Limb (tissue), 2 donors: ENCODE measurements at regions not wholly inside any gene's neighbourhood (a gene's known extent, or its start where the extent isn't known, plus 50 kb on each side); places are given as distances from the start of the nearest gene placed in this dataset.
"Not testable (repeated sequence)": the region's sequence is repeated elsewhere in the genome, so short reads cannot be mapped to it uniquely, and the experiment has no call there.

ENCODE experiments used
- DNase-seq, 2 donors: peaks; one replicate each; pipeline ENCODE4 v3.0.0-alpha.2; 2016; ENCODE audit errors: extremely low spot score in 2 of 2

DNA sequence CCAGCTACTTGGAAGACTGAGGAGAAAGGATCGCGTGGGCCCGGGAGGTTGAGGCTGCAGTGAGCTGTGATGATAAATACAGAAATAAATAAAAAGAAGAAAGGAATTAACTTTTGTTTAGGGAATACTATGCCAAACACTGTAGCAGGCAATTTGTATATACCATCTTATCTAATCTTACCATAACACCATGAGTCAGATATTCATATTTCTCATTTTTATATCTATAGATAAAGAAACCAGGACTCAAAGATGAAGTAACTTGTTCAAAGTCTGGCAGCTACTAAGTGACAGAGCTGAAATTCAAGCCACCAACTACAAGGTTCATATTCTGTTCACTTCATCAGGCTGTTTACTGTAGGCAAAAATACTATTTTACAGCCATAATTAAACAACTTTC lies 119.2 kb upstream of the SLC39A10 start:
- no peak for DNase-seq

GRCh38 chr2:195536906-195537305 lies 120.1 kb upstream of the SLC39A10 start:
- DNase-seq: no peak

- no peak for DNase-seq
Observed at GRCh38 chr2:195535911-195536522, 121.0 kb upstream of the SLC39A10 start.

GRCh38 chr2:195534971-195535370 lies 122.1 kb upstream of the SLC39A10 start:
- no peak for DNase-seq

DNA sequence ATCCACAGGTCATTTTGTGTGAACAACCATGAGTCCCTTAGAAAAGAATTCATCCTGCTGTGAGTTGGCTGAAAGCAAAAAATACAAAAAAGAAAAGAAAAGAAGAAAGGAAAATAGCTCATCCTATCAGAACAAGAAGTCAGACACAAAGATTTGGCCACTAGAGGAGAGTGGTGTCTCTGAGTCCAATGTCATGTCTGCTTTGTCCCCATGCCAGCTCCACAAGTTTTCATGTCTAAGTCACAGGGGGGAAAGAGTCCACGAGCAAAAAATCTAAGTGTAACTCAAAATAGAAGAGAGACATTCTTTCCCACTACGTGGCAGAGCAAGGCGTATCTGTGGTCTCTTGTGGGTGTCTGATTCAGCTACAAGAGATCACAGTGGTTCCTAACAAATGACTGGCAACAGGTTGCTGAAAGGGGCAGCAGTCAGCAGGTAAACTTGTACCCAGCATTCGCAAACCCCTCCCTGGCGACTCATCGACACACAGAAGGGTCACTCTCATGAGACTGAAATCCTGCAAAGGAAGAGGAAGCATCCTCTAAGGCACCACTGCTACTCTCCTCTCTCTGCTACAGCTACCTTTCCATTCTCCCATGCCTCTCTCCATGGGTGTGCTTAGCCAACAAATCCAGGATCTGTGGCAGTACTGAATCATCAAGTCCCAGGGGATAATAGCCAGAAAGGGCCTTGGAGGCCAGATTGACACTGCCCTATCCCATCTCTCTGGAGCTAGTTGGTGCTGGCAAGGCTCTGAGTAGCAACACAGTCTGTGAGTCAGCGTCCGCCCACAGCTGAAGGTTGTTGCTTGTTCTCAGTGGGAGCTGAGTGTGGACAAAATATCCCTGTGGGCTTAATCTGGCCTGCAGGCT lies 123.0 kb upstream of the SLC39A10 start:
- DNase-seq: no peak

GRCh38 chr2:195532628-195533271 lies 124.3 kb upstream of the SLC39A10 start:
- no peak for DNase-seq

DNA sequence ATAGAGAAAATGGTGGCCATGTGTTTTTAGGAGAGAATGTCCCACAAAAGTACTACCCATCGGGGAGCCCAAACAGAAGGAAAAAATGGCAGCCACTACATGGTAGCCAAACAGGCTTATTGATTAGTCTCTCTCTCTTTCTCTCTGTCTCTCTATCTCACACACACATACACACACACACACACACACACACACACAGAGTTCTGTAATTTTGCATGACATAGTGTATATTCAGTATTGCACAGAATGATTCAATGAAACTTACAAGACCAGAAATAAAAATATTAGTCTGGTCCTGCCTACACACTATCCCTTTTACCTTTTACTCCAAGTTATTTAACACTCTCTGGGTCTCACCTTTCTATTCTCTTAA lies 124.8 kb upstream of the SLC39A10 start:
- DNase-seq: no peak

DNA sequence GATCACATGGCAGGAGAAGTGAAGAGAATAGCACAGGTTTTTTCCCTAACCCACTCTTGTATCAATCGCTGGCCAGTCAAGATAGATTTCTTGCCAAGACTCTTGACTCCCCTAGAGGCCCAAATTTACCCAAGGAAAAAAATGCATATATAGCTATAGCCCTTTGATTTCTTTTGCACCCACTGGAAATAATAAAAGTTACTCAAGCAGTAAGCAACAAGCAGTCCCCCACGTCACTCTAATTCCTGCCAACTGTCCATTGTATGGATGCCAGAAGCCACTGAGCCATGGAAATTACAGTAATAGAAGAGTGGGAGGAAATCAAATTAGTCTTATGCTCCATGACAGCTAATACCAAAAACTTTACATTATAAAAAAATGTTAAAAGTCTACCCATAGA lies 125.3 kb upstream of the SLC39A10 start:
- DNase-seq: peak in 1 of 2 donors; percentile 27

- DNase-seq: not testable (repeated sequence)
Observed at GRCh38 chr2:195523242-195523641, 133.8 kb upstream of the SLC39A10 start.

DNA sequence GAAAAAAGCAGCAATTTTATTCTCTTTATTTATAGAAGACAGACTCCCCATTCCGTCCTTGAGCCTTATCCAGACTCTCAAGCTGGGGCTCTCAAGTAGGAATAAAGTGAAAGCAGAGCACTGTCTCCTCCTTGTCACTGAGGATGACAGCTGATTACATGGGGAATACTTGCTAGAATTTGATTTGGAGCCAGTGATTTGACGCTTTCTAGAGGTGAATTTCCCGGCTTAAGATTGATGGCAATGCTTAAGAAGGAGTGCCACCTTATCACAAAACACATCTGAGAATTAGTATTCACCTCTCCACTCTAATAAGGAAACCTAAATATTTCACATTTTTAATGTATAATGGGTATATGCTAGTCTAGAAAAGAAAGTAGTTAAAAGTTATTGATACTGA lies 135.4 kb upstream of the SLC39A10 start:
- DNase-seq: no peak

- no peak for DNase-seq
Observed at GRCh38 chr2:195520671-195521155, 136.3 kb upstream of the SLC39A10 start.

DNA sequence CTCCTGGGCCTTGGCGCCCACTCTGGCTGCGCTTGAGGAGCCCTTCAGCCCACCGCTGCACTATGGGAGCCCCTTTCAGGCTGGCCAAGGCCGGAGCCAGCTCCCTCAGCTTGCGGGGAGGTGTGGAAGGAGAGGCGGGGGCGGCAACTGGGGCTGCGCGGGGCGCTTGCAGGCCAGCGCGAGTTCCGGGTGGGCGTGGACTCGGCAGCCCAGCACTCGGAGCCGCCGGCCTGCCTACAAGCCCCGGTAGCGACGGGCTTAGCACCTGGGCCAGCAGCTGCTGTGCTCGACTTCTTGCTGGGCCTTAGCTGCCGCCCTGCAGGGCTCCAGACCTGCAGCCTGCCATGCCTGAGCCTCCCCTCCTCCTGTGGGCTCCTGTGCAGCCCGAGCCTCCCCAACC lies 141.5 kb upstream of the SLC39A10 start:
- no peak for DNase-seq

DNA sequence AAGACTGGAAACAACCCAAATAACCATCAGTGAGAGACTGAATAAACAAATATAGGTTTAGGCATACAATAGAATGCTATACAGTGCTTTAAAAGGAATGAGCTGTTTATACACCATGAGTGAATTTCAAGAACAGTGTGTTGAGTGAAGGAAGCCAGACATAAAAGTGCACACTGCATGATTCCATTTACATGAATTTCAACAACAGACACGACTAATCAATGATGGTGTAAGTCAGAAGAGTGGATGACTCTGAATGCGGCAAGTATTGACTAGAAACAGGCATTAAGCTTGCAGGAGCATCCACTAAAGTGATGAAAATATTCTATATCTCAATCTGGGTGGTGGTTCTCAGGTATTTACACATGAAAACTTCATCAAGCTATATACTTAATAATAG lies 142.7 kb upstream of the SLC39A10 start:
- DNase-seq: no peak

- DNase-seq: no peak
Observed at GRCh38 chr2:195513119-195513518, 143.9 kb upstream of the SLC39A10 start.

DNA sequence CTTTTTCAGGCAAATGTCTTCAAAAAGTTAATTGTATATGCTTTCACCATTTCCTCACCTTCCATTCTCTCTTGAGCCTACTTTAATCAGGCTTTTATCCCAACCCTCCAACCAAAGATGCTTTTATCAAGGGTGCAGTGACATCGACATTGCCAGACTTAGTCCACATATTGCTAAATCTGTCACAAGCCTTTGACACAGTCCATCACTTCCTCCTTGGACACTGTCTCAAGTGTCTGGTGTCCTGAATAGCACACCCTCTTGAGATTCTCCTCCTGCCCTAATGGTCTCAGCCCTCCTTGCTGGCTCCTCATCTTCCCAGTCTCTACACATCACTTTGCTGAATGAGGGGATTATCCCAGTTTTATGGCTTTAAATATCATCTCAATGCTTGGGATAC lies 147.5 kb upstream of the SLC39A10 start:
- no peak for DNase-seq

GRCh38 chr2:195508139-195508455 lies 148.9 kb upstream of the SLC39A10 start:
- DNase-seq: no peak

- no peak for DNase-seq
Observed at GRCh38 chr2:195507447-195508138, 149.4 kb upstream of the SLC39A10 start.

DNA sequence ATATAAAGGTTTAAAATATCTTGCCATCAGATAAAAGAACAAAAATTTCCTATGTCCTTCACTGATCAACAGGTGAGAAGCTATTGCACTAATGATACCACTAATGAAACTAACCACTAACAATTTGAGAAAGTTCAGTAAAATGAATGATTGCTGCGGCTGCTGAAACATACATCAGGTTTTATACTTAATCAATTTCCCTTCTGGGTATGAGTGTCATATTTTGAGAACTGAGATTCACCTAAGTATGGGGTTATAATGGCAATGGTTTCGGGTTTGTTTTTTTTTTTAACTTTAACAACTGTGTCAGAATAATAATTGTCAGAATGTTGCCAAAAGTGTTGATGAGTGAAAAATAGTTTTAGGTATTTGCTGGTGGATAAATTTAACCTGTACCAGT lies 151.3 kb upstream of the SLC39A10 start:
- DNase-seq: no peak

GRCh38 chr2:195503208-195503607 lies 153.8 kb upstream of the SLC39A10 start:
- DNase-seq: no peak

- DNase-seq: no peak
Observed at GRCh38 chr2:195501746-195502145, 155.3 kb upstream of the SLC39A10 start.

GRCh38 chr2:195500879-195501278 lies 156.1 kb upstream of the SLC39A10 start:
- no peak for DNase-seq
